HS-27A (cell line): ENCODE measurements at regions not wholly inside any gene's neighbourhood (a gene's known extent, or its start where the extent isn't known, plus 50 kb on each side); places are given as distances from the start of the nearest gene placed in this dataset.
"Not testable (repeated sequence)": the region's sequence is repeated elsewhere in the genome, so short reads cannot be mapped to it uniquely, and the experiment has no call there.

Experiments
- DNase-seq: peaks from one replicate; pipeline ENCODE4 v3.0.0-alpha.2; 2012; ENCODE audit warnings: low read depth, missing footprints

- no peak for DNase-seq
These were observed 295.4 kb downstream of the RPAP3 start for GRCh38 chr12:47410383-47410782.

GRCh38 chr12:47409310-47409987, 296.4 kb downstream of the RPAP3 start:
- no peak for DNase-seq

GRCh38 chr12:47408171-47408871, 297.5 kb downstream of the RPAP3 start:
- no peak for DNase-seq

- no peak for DNase-seq
These were observed 298.2 kb downstream of the RPAP3 start for GRCh38 chr12:47407463-47408129.

- DNase-seq: no peak
These were observed 302.1 kb downstream of the RPAP3 start for GRCh38 chr12:47403681-47404080.

- DNase-seq: not testable (repeated sequence)
These were observed 304.6 kb downstream of the RPAP3 start for GRCh38 chr12:47401196-47401595.

GRCh38 chr12:47400266-47400665, 305.6 kb downstream of the RPAP3 start:
- DNase-seq: no peak

- no peak for DNase-seq
These were observed 308.1 kb downstream of the RPAP3 start for GRCh38 chr12:47397664-47398281.

GRCh38 chr12:47396902-47397663, 308.7 kb downstream of the RPAP3 start:
- DNase-seq: no peak

- DNase-seq: no peak
These were observed 311.8 kb downstream of the RPAP3 start for GRCh38 chr12:47394070-47394469.

- no peak for DNase-seq
These were observed 312.4 kb downstream of the RPAP3 start for GRCh38 chr12:47393403-47393790.

GRCh38 chr12:47391566-47391965, 311.8 kb upstream of the AMIGO2 start:
- no peak for DNase-seq

- DNase-seq: no peak
These were observed 309.0 kb upstream of the AMIGO2 start for GRCh38 chr12:47388712-47389111.

GRCh38 chr12:47387994-47388393, 308.2 kb upstream of the AMIGO2 start:
- DNase-seq: no peak

GRCh38 chr12:47385653-47386052, 305.9 kb upstream of the AMIGO2 start:
- DNase-seq: no peak

GRCh38 chr12:47383942-47384341, 304.2 kb upstream of the AMIGO2 start:
- DNase-seq: no peak

GRCh38 chr12:47382305-47382704, 302.5 kb upstream of the AMIGO2 start:
- DNase-seq: no peak

GRCh38 chr12:47378907-47379306, 299.1 kb upstream of the AMIGO2 start:
- no peak for DNase-seq

GRCh38 chr12:47378222-47378582, 298.4 kb upstream of the AMIGO2 start:
- no peak for DNase-seq

GRCh38 chr12:47377414-47378221, 297.9 kb upstream of the AMIGO2 start:
- DNase-seq: peak; percentile 62

GRCh38 chr12:47376927-47377326, 297.2 kb upstream of the AMIGO2 start:
- no peak for DNase-seq
